ENCODE measurements at regions not wholly inside any gene's neighbourhood (a gene's known extent, or its start where the extent isn't known, plus 50 kb on each side); places are given as distances from the start of the nearest gene placed in this dataset.

- Mint-ChIP-seq H3K4me3 (no peak overlapping the region), H3K27me3 (ENCODE audit: low read depth) (no peaks in the 10 kb centered on the region), H3K9me3 (peaks cover 15% of the 10 kb centered on the region), H3K4me1 (ENCODE audit: low read depth) (no peaks in the 10 kb centered on the region), H3K27ac (no peak overlapping the region), H3K36me3 (ENCODE audit: low read depth) (no peaks in the 10 kb centered on the region)
- no peak for DNase-seq (ENCODE audit: low spot score)
Measured at GRCh38 chr11:90890347-90890746, 667.5 kb upstream of the CHORDC1 start.

DNA sequence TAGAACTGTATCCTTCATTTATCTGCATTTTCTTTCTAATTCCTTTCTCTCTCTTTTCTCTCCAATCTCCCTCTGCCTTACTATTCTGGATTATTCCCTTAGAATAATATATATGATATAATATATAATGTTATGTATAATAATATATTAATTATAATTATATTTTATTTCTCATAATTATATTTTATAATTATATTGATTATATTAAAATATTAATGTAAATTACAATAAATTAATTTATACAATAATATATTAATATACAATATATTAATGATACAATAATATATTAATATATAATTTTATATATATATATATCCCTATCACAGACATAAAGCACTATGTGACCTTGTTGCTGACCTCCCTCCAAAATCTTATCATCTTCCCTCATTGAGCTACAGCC, 661.3 kb upstream of the CHORDC1 start:
- Mint-ChIP-seq H3K4me3 (no peak overlapping the region), H3K27me3 (ENCODE audit: low read depth) (no peaks in the 10 kb centered on the region), H3K4me1 (ENCODE audit: low read depth) (no peaks in the 10 kb centered on the region), H3K9me3 (peaks cover 33% of the 10 kb centered on the region), H3K36me3 (ENCODE audit: low read depth) (no peaks in the 10 kb centered on the region), H3K27ac (no peak overlapping the region)
- no peak for DNase-seq (ENCODE audit: low spot score)

GRCh38 chr11:90874986-90875385, 652.1 kb upstream of the CHORDC1 start:
- Mint-ChIP-seq H3K27me3 (ENCODE audit: low read depth) (no peaks in the 10 kb centered on the region), H3K4me3 (no peak overlapping the region), H3K27ac (no peak overlapping the region), H3K4me1 (ENCODE audit: low read depth) (no peaks in the 10 kb centered on the region), H3K36me3 (ENCODE audit: low read depth) (no peaks in the 10 kb centered on the region), H3K9me3 (peaks cover 39% of the 10 kb centered on the region)
- DNase-seq (ENCODE audit: low spot score): no peak

DNA sequence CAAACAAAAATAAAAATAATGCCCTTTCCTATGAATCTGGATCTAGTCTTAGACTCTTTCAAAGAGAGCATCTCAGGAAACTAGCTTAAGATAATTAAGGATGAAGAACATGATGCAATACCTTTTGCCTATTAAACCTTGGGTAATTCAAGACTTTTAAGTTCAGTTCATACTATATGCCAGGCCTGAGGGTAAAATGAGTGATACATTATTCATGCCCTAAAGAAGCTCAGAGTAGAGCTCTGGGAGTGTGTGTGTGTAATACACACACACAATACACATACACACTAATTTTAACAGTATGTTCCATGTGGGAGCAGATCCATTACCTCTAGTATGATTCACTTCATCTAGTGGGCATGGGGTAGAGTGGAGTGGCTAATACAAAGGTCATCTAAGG, 651.4 kb upstream of the CHORDC1 start:
- Mint-ChIP-seq H3K4me1 (ENCODE audit: low read depth) (no peaks in the 10 kb centered on the region), H3K27me3 (ENCODE audit: low read depth) (no peaks in the 10 kb centered on the region), H3K4me3 (no peak overlapping the region), H3K9me3 (peaks cover 40% of the 10 kb centered on the region), H3K27ac (no peak overlapping the region), H3K36me3 (ENCODE audit: low read depth) (no peaks in the 10 kb centered on the region)
- DNase-seq (ENCODE audit: low spot score): no peak

DNA sequence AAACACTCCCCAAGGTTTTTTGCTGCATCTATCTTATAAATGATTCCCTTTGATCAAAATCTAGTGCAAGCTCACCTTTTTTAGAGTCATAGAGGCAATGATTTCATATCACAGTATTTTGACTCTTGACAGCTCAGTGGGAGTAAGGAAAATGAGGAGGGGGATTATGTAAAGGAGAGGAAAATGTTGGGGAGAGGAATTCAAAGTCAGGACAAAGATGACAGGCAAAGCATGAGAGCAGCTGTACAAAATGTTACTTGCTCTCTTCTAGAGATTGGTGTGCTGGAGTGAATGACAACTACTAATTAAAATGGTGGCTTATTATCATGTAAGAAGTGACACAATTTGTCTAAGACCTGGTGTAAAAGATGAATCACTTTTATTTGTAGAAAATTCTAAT, 644.6 kb upstream of the CHORDC1 start:
- H3K27ac Mint-ChIP-seq: no peak overlapping the region
- H3K4me1 Mint-ChIP-seq (ENCODE audit: low read depth): no peaks in the 10 kb centered on the region
- H3K27me3 Mint-ChIP-seq (ENCODE audit: low read depth): no peaks in the 10 kb centered on the region
- H3K36me3 Mint-ChIP-seq (ENCODE audit: low read depth): no peaks in the 10 kb centered on the region
- peaks cover 36% of the 10 kb centered on the region for H3K9me3 Mint-ChIP-seq
- H3K4me3 Mint-ChIP-seq: no peak overlapping the region
- DNase-seq (ENCODE audit: low spot score): no peak

DNA sequence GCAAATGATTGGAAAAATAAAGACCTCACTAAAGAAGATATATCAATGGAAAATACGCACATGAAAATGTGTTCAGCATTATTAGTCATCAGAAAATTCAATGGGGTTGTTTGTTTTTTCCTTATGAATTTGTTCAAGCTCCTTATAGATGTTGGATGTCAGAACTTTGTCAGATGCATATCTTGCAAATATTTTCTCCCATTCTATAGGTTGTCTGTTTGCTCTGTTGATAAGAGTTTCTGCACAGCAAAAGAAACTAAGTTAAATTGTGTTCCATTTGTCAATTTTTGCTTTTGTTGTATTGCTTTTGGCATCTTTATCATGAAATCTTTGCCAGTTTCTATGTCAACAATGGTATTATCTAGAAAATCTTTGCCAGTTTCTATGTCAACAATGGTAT, 633.9 kb upstream of the CHORDC1 start:
- Mint-ChIP-seq H3K27ac (no peak overlapping the region), H3K9me3 (peaks cover 26% of the 10 kb centered on the region), H3K36me3 (ENCODE audit: low read depth) (no peaks in the 10 kb centered on the region), H3K4me3 (no peak overlapping the region), H3K4me1 (ENCODE audit: low read depth) (no peaks in the 10 kb centered on the region), H3K27me3 (ENCODE audit: low read depth) (no peaks in the 10 kb centered on the region)
- DNase-seq (ENCODE audit: low spot score): no peak

DNA sequence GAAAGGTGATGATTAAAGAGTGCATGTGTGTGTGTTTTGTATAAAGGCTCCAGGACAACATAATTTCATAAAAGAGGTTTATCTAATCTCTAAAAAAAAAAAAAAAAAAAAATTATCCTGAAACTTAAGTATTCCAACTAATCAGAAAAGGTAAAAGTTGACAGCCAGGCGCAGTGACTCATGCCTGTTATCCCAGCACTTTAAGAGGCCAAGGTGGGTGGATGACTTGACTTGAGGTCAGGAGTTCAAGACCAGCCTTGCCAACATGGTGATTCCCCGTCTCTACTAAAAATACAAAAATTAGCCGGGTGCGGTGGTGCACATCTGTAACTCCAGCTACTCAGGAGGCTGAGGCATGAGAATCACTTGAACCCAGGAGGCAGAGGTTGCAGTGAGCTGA, 632.7 kb upstream of the CHORDC1 start:
- DNase-seq (ENCODE audit: low spot score): no peak
- H3K4me3 Mint-ChIP-seq: no peak overlapping the region
- no peaks in the 10 kb centered on the region for H3K27me3 Mint-ChIP-seq (ENCODE audit: low read depth)

GRCh38 chr11:90851196-90851595, 628.3 kb upstream of the CHORDC1 start:
- Mint-ChIP-seq H3K4me1 (ENCODE audit: low read depth) (no peaks in the 10 kb centered on the region), H3K36me3 (ENCODE audit: low read depth) (no peaks in the 10 kb centered on the region), H3K4me3 (no peak overlapping the region), H3K27me3 (ENCODE audit: low read depth) (no peaks in the 10 kb centered on the region), H3K9me3 (peaks cover 8% of the 10 kb centered on the region), H3K27ac (no peak overlapping the region)
- no peak for DNase-seq (ENCODE audit: low spot score)

More for the DNA sequence above, 632.7 kb upstream of the CHORDC1 start:
- Mint-ChIP-seq H3K27ac (no peak overlapping the region), H3K4me1 (ENCODE audit: low read depth) (no peaks in the 10 kb centered on the region), H3K36me3 (ENCODE audit: low read depth) (no peaks in the 10 kb centered on the region), H3K9me3 (peaks cover 21% of the 10 kb centered on the region)

DNA sequence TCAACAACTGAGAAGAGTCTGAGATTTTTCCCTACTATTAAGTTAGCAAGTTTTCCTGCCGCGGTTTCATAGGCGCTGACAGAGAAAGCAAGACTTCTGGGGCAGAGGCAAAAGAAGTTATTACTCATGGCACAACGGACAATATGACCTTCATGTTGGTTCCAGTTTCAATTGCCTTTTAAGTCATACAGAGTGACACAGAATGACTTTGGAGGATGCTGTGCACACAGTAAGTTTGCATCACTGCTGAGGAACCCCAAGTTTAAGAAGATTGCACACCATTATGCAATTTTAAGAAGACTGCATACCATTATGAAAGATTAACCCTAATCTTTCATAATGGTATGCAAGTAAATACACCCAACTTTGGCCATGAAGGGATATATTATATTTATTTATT, 626.5 kb upstream of the CHORDC1 start:
- H3K4me1 Mint-ChIP-seq (ENCODE audit: low read depth): no peaks in the 10 kb centered on the region
- peaks cover 4% of the 10 kb centered on the region for H3K9me3 Mint-ChIP-seq
- no peak for DNase-seq (ENCODE audit: low spot score)
- no peaks in the 10 kb centered on the region for H3K36me3 Mint-ChIP-seq (ENCODE audit: low read depth)
- no peak overlapping the region for H3K27ac Mint-ChIP-seq
- no peaks in the 10 kb centered on the region for H3K27me3 Mint-ChIP-seq (ENCODE audit: low read depth)
- H3K4me3 Mint-ChIP-seq: no peak overlapping the region

- no peak for DNase-seq (ENCODE audit: low spot score)
- no peaks in the 10 kb centered on the region for H3K36me3 Mint-ChIP-seq (ENCODE audit: low read depth)
- no peaks in the 10 kb centered on the region for H3K27me3 Mint-ChIP-seq (ENCODE audit: low read depth)
- no peaks in the 10 kb centered on the region for H3K4me1 Mint-ChIP-seq (ENCODE audit: low read depth)
- no peak overlapping the region for H3K27ac Mint-ChIP-seq
- H3K4me3 Mint-ChIP-seq: no peak overlapping the region
- no peaks in the 10 kb centered on the region for H3K9me3 Mint-ChIP-seq
Measured at GRCh38 chr11:90847268-90847886, 624.5 kb upstream of the CHORDC1 start.

GRCh38 chr11:90846628-90847027, 623.8 kb upstream of the CHORDC1 start:
- Mint-ChIP-seq H3K4me3 (no peak overlapping the region), H3K9me3 (no peaks in the 10 kb centered on the region), H3K27me3 (ENCODE audit: low read depth) (no peaks in the 10 kb centered on the region), H3K4me1 (ENCODE audit: low read depth) (no peaks in the 10 kb centered on the region), H3K36me3 (ENCODE audit: low read depth) (no peaks in the 10 kb centered on the region), H3K27ac (no peak overlapping the region)
- no peak for DNase-seq (ENCODE audit: low spot score)

DNA sequence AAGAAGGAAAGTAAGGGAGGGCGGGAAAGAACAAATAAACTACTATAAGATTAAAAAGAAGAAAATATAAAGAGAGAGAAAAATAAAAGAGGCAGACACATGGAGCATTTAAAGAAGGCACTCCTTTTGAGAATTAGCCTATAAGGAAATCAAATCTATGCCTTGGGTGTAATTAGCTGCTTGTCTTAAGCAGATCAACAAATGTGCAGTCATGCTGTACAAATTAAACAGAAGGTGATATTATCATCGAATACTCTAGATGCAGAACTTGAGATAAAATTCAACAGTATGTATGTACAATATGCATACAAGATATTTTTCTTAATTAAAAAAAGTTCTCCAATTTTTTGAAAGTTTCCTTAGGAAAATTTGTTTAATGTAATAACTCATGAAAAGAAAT, 623.0 kb upstream of the CHORDC1 start:
- Mint-ChIP-seq H3K27me3 (ENCODE audit: low read depth) (no peaks in the 10 kb centered on the region), H3K9me3 (no peaks in the 10 kb centered on the region), H3K27ac (no peak overlapping the region), H3K4me1 (ENCODE audit: low read depth) (no peaks in the 10 kb centered on the region), H3K4me3 (no peak overlapping the region), H3K36me3 (ENCODE audit: low read depth) (no peaks in the 10 kb centered on the region)
- no peak for DNase-seq (ENCODE audit: low spot score)

DNA sequence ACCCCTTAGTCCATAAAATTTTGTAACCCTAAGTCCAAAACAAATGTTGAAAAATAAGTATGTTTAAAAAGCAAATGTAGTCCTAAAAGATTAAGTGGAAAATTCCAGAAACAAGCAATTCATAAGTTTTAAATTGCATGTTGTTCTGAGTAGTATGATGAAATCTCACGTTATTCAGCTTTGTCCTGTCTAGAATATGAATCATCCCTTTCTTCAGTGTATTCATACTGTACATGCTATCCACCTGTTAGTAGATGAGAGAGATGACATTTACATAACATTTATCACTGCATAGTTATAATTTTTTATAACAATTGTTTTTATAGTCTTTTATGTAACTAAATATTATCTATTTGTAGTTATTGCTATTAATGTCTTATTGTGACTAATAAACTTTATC, 622.3 kb upstream of the CHORDC1 start:
- no peaks in the 10 kb centered on the region for H3K4me1 Mint-ChIP-seq (ENCODE audit: low read depth)
- no peaks in the 10 kb centered on the region for H3K36me3 Mint-ChIP-seq (ENCODE audit: low read depth)
- H3K9me3 Mint-ChIP-seq: no peaks in the 10 kb centered on the region
- no peaks in the 10 kb centered on the region for H3K27me3 Mint-ChIP-seq (ENCODE audit: low read depth)
- H3K4me3 Mint-ChIP-seq: no peak overlapping the region
- no peak overlapping the region for H3K27ac Mint-ChIP-seq
- DNase-seq (ENCODE audit: low spot score): no peak

DNA sequence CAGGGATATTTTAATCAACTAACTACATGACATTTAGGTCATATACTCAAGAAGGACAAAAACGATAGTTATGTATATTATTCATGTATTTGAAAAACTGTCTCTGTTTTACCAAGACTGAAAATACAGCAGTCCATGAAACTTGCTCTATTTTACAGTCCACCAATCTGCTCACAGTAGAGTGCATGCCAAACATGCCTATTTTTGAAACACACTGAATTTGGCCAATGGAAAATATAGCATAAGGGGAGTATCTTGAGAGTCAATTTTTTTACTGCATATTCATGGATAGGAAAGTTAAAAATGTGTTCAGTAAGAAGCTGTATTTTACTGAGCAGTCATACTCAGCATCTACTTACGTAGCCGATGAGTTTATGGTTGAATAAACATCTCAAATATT, 621.2 kb upstream of the CHORDC1 start:
- no peaks in the 10 kb centered on the region for H3K36me3 Mint-ChIP-seq (ENCODE audit: low read depth)
- H3K27me3 Mint-ChIP-seq (ENCODE audit: low read depth): no peaks in the 10 kb centered on the region

GRCh38 chr11:90842681-90843080, 619.8 kb upstream of the CHORDC1 start:
- Mint-ChIP-seq H3K4me3 (no peak overlapping the region), H3K9me3 (peaks cover 5% of the 10 kb centered on the region), H3K27me3 (ENCODE audit: low read depth) (no peaks in the 10 kb centered on the region), H3K36me3 (ENCODE audit: low read depth) (no peaks in the 10 kb centered on the region), H3K4me1 (ENCODE audit: low read depth) (no peaks in the 10 kb centered on the region), H3K27ac (no peak overlapping the region)
- DNase-seq (ENCODE audit: low spot score): no peak

More for the DNA sequence above, 621.2 kb upstream of the CHORDC1 start:
- no peak overlapping the region for H3K27ac Mint-ChIP-seq
- no peak for DNase-seq (ENCODE audit: low spot score)
- H3K4me3 Mint-ChIP-seq: no peak overlapping the region
- H3K9me3 Mint-ChIP-seq: peaks cover under 1% of the 10 kb centered on the region
- H3K4me1 Mint-ChIP-seq (ENCODE audit: low read depth): no peaks in the 10 kb centered on the region
